ENCODE measurements at regions not wholly inside any gene's neighbourhood (a gene's known extent, or its start where the extent isn't known, plus 50 kb on each side); places are given as distances from the start of the nearest gene placed in this dataset.

DNA sequence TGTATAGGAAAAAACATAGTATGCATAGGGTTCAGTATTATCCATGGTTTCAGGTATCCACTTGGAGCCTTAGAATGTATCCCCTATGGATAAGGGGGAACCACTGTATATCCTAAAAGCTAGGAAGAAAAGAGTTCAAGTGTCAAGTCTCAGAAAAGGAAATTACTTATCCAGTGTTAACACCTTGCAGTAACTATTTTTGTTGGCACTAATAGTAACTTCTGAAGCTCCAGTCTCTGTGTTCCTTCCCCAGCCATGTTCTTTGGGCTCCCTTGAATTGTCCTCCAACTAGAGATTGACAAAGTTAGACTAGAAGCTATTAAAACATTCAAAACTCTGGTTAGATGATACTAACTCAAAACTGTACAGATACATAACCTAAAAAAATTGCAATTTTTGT is 370.8 kb downstream of the NFIB start:
- dilution Hi-C loops (cut with MboI; ENCODE audit: extremely low pct_ligation_motif_present, low sequenced_read_pairs): no loop called here
- Histone ChIP-seq H3K9ac (ENCODE audit: control insufficient read depth, extremely low read depth, insufficient read depth, low read length) (no peak overlapping the region), H4K20me1 (ENCODE audit: control insufficient read depth, extremely low read depth, insufficient read depth, low read length) (no peaks in the 10 kb centered on the region), H3K4me2 (ENCODE audit: control insufficient read depth, extremely low read depth, insufficient read depth, low read depth, low read length) (no peak overlapping the region), H3K27me3 (ENCODE audit: control insufficient read depth, extremely low read depth, insufficient read depth, low read length) (no peaks in the 10 kb centered on the region), H3K36me3 (ENCODE audit: control insufficient read depth in 2 of 2, extremely low read depth in 1 of 2, insufficient read depth in 2 of 2, low read length in 2 of 2) (no peaks in the 10 kb centered on the region), H3K27ac (ENCODE audit: control insufficient read depth, insufficient read depth, low read length) (peak overlapping the region; percentile 15), H3K79me2 (ENCODE audit: control insufficient read depth, insufficient read depth, low read length) (no peaks in the 10 kb centered on the region), H3K4me1 (ENCODE audit: control insufficient read depth, extremely low read depth, insufficient read depth, low read length) (peaks cover 20% of the 10 kb centered on the region), H3K9me3 (ENCODE audit: control insufficient read depth, low read depth, low read length) (no peaks in the 10 kb centered on the region), H3K4me3 (ENCODE audit: control insufficient read depth in 2 of 3, extremely low read depth in 1 of 3, insufficient read depth in 2 of 3, low read depth in 1 of 3, low read length in 3 of 3) (no peak overlapping the region), H3K9me1 (ENCODE audit: control insufficient read depth, extremely low read depth, insufficient read depth, low read length) (no peaks in the 10 kb centered on the region), H2AFZ (ENCODE audit: control insufficient read depth, low read length) (no peak overlapping the region)
- TF ChIP-seq EZH2 (IDR thresholded peaks at IDR 0.05; ENCODE audit: low read length): no peak
- TF ChIP-seq, protein P1, sequence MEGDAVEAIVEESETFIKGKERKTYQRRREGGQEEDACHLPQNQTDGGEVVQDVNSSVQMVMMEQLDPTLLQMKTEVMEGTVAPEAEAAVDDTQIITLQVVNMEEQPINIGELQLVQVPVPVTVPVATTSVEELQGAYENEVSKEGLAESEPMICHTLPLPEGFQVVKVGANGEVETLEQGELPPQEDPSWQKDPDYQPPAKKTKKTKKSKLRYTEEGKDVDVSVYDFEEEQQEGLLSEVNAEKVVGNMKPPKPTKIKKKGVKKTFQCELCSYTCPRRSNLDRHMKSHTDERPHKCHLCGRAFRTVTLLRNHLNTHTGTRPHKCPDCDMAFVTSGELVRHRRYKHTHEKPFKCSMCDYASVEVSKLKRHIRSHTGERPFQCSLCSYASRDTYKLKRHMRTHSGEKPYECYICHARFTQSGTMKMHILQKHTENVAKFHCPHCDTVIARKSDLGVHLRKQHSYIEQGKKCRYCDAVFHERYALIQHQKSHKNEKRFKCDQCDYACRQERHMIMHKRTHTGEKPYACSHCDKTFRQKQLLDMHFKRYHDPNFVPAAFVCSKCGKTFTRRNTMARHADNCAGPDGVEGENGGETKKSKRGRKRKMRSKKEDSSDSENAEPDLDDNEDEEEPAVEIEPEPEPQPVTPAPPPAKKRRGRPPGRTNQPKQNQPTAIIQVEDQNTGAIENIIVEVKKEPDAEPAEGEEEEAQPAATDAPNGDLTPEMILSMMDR (optimal IDR thresholded peaks at IDR 0.05 in 1 of 3, IDR thresholded peaks at IDR 0.05 in 1 of 3, conservative IDR thresholded peaks at IDR 0.05 in 1 of 3; ENCODE audit: extremely low read depth in 1 of 3, insufficient read depth in 2 of 3, low read length in 3 of 3): no peak
- no peak for DNase-seq (ENCODE audit: low read depth, low spot score)
- FAIRE-seq: no peak

DNA sequence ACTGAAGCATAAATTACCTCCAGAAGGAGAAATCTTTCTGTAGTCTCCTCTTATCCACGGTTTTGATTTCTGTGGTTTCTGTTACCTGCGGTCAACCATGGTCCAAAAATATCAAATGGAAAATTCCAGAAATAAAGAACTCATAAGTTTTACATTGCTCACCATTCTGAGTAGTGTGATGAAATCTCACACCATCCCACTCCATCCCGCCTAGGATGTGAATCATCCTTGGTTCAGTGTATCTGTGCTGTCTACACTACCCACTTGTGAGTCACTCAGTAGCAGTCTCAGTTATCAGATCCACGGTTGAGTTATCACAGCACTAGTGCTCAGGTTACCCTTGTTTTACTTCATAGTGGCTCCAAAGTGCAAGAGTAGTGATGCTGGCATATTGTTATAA is 371.2 kb downstream of the NFIB start:
- TF ChIP-seq, protein P1 (optimal IDR thresholded peaks at IDR 0.05 in 1 of 3, IDR thresholded peaks at IDR 0.05 in 1 of 3, conservative IDR thresholded peaks at IDR 0.05 in 1 of 3; ENCODE audit: extremely low read depth in 1 of 3, insufficient read depth in 2 of 3, low read length in 3 of 3): no peak
- TF ChIP-seq EZH2 (IDR thresholded peaks at IDR 0.05; ENCODE audit: low read length): no peak
- Histone ChIP-seq H3K9ac (ENCODE audit: control insufficient read depth, extremely low read depth, insufficient read depth, low read length) (no peak overlapping the region), H3K9me3 (ENCODE audit: control insufficient read depth, low read depth, low read length) (no peaks in the 10 kb centered on the region), H2AFZ (ENCODE audit: control insufficient read depth, low read length) (no peak overlapping the region), H3K27me3 (ENCODE audit: control insufficient read depth, extremely low read depth, insufficient read depth, low read length) (no peaks in the 10 kb centered on the region), H3K4me2 (ENCODE audit: control insufficient read depth, extremely low read depth, insufficient read depth, low read depth, low read length) (no peak overlapping the region), H3K9me1 (ENCODE audit: control insufficient read depth, extremely low read depth, insufficient read depth, low read length) (no peaks in the 10 kb centered on the region), H3K36me3 (ENCODE audit: control insufficient read depth in 2 of 2, extremely low read depth in 1 of 2, insufficient read depth in 2 of 2, low read length in 2 of 2) (no peaks in the 10 kb centered on the region), H3K27ac (ENCODE audit: control insufficient read depth, insufficient read depth, low read length) (peak overlapping the region; percentile 63), H3K79me2 (ENCODE audit: control insufficient read depth, insufficient read depth, low read length) (no peaks in the 10 kb centered on the region), H4K20me1 (ENCODE audit: control insufficient read depth, extremely low read depth, insufficient read depth, low read length) (no peaks in the 10 kb centered on the region), H3K4me3 (ENCODE audit: control insufficient read depth in 2 of 3, extremely low read depth in 1 of 3, insufficient read depth in 2 of 3, low read depth in 1 of 3, low read length in 3 of 3) (no peak overlapping the region), H3K4me1 (ENCODE audit: control insufficient read depth, extremely low read depth, insufficient read depth, low read length) (peaks cover 20% of the 10 kb centered on the region)
- dilution Hi-C loops (cut with MboI; ENCODE audit: extremely low pct_ligation_motif_present, low sequenced_read_pairs): no loop called here
- FAIRE-seq (peak; percentile 100), DNase-seq (ENCODE audit: low read depth, low spot score) (peak; percentile 26)

Data from keratinocyte (primary cell).